ENCODE measurements at regions not wholly inside any gene's neighbourhood (a gene's known extent, or its start where the extent isn't known, plus 50 kb on each side); places are given as distances from the start of the nearest gene placed in this dataset.
"Not testable (repeated sequence)": the region's sequence is repeated elsewhere in the genome, so short reads cannot be mapped to it uniquely, and the experiment has no call there.

GRCh38 chr6:121645100-121645745, 209.8 kb downstream of the GJA1 start:
- no peak for FAIRE-seq

GRCh38 chr6:121647905-121648304, 212.5 kb downstream of the GJA1 start:
- FAIRE-seq = no peak

- no peak for FAIRE-seq
Measured at GRCh38 chr6:121649951-121650350, 214.5 kb downstream of the GJA1 start.

GRCh38 chr6:121651420-121651819, 216.0 kb downstream of the GJA1 start:
- FAIRE-seq = no peak

GRCh38 chr6:121652223-121652622, 216.8 kb downstream of the GJA1 start:
- no peak for FAIRE-seq

- no peak for FAIRE-seq
Measured at GRCh38 chr6:121652726-121653623, 217.5 kb downstream of the GJA1 start.

- FAIRE-seq = no peak
Measured at GRCh38 chr6:121653624-121654008, 218.2 kb downstream of the GJA1 start.

- no peak for FAIRE-seq
Measured at GRCh38 chr6:121657972-121658371, 222.5 kb downstream of the GJA1 start.

GRCh38 chr6:121660277-121660676, 224.8 kb downstream of the GJA1 start:
- no peak for FAIRE-seq

- FAIRE-seq = no peak
Measured at GRCh38 chr6:121663292-121663810, 227.9 kb downstream of the GJA1 start.

- no peak for FAIRE-seq
Measured at GRCh38 chr6:121664158-121664557, 228.7 kb downstream of the GJA1 start.

GRCh38 chr6:121666814-121667213, 231.4 kb downstream of the GJA1 start:
- FAIRE-seq = no peak

- no peak for FAIRE-seq
Measured at GRCh38 chr6:121668259-121668658, 232.8 kb downstream of the GJA1 start.

GRCh38 chr6:121670511-121670910, 235.1 kb downstream of the GJA1 start:
- FAIRE-seq = no peak

- FAIRE-seq = no peak
Measured at GRCh38 chr6:121677571-121677970, 242.1 kb downstream of the GJA1 start.

GRCh38 chr6:121678245-121678644, 242.8 kb downstream of the GJA1 start:
- FAIRE-seq = no peak

GRCh38 chr6:121680058-121680457, 244.6 kb downstream of the GJA1 start:
- no peak for FAIRE-seq

GRCh38 chr6:121682666-121683065, 247.2 kb downstream of the GJA1 start:
- no peak for FAIRE-seq

GRCh38 chr6:121685806-121686205, 250.4 kb downstream of the GJA1 start:
- not testable (repeated sequence) for FAIRE-seq

- FAIRE-seq = no peak
Measured at GRCh38 chr6:121686611-121687023, 251.2 kb downstream of the GJA1 start.

- FAIRE-seq = no peak
Measured at GRCh38 chr6:121688974-121689373, 253.5 kb downstream of the GJA1 start.

GRCh38 chr6:121691126-121691551, 255.7 kb downstream of the GJA1 start:
- no peak for FAIRE-seq

- FAIRE-seq = no peak
Measured at GRCh38 chr6:121694389-121694788, 258.9 kb downstream of the GJA1 start.

GRCh38 chr6:121694801-121695251, 259.4 kb downstream of the GJA1 start:
- no peak for FAIRE-seq
